Neutrophil (primary cell): ENCODE measurements at regions not wholly inside any gene's neighbourhood (a gene's known extent, or its start where the extent isn't known, plus 50 kb on each side); places are given as distances from the start of the nearest gene placed in this dataset.
"Not testable (repeated sequence)": the region's sequence is repeated elsewhere in the genome, so short reads cannot be mapped to it uniquely, and the experiment has no call there.

Experiments used
- H3K27ac ChIP-seq: fragments of 200-600 bp; sonication (generic); 2 replicates; pipeline ENCODE4 v1.5.1; 2016; ENCODE audit warnings: mild to moderate bottlenecking, moderate library complexity
- H3K27me3 ChIP-seq: fragments of 200-600 bp; sonication (generic); 2 replicates; pipeline ENCODE4 v1.6.0; 2016; ENCODE audit warnings: mild to moderate bottlenecking
- H3K36me3 ChIP-seq: fragments of 200-600 bp; sonication (generic); 2 replicates; pipeline ENCODE4 v1.5.1; 2017
- H3K4me1 ChIP-seq, 2 experiments: fragments of 200-600 bp in 1 of 2; sonication (generic) in 1 of 2; 1 replicate in 1 of 2; 2 replicates in 1 of 2; pipeline versions ENCODE4 v1.5.1 to v1.6.1; 2013 to 2016; ENCODE audit warnings: low read depth in 1 of 2, low read length in 1 of 2, mild to moderate bottlenecking in 1 of 2, moderate library complexity in 1 of 2; ENCODE audit not compliant: control insufficient read depth in 1 of 2, insufficient read depth in 1 of 2
- H3K4me3 ChIP-seq, 2 experiments: fragments of 200-600 bp in 1 of 2; sonication (generic) in 1 of 2; 1 replicate in 1 of 2; 2 replicates in 1 of 2; pipeline ENCODE4 v1.5.1; 2013 to 2016; ENCODE audit warnings: low read depth in 1 of 2, low read length in 1 of 2, mild to moderate bottlenecking in 1 of 2, moderate library complexity in 1 of 2
- H3K9me3 ChIP-seq: fragments of 200-600 bp; sonication (generic); 2 replicates; pipeline ENCODE4 v1.5.1; 2016
- CTCF ChIP-seq: fragments of 200-600 bp; sonication (generic); IDR thresholded peaks from 2 replicates; pipeline ENCODE4 v1.5.1; 2016; ENCODE audit warnings: antibody characterized with exemption

GRCh38 chr5:68685863-68686262, 408.0 kb upstream of the SLC30A5 start:
- Histone ChIP-seq H3K36me3 (no peaks in the 10 kb centered on the region), H3K27ac (no peak overlapping the region), H3K4me3 (no peak overlapping the region), H3K9me3 (no peaks in the 10 kb centered on the region), H3K27me3 (no peaks in the 10 kb centered on the region), H3K4me1 (no peaks in the 10 kb centered on the region)
- no peak for TF ChIP-seq CTCF

DNA sequence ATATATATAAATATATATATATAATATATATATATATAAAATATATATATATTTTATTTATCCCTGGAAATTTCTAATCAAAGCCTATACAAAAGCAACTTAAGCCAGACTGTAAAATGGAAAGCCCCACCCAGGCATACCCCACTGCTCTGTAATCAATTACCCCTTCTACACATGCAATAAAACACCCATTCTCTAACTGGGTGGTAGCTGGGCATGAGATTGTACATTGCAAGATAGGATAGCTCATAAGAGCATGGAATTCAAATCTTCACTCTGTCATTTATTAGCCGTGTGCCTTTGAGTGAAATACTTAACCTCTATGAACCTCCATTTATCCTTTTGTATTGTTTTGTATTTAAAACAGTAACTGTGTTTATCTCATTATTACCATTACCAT, 405.3 kb upstream of the SLC30A5 start:
- Histone ChIP-seq H3K36me3 (no peaks in the 10 kb centered on the region), H3K9me3 (no peaks in the 10 kb centered on the region), H3K27ac (no peak overlapping the region), H3K27me3 (no peaks in the 10 kb centered on the region), H3K4me1 (no peaks in the 10 kb centered on the region), H3K4me3 (no peak overlapping the region)
- no peak for TF ChIP-seq CTCF

- Histone ChIP-seq H3K27ac (no peak overlapping the region), H3K4me1 (no peaks in the 10 kb centered on the region), H3K27me3 (no peaks in the 10 kb centered on the region), H3K9me3 (no peaks in the 10 kb centered on the region), H3K4me3 (no peak overlapping the region), H3K36me3 (no peaks in the 10 kb centered on the region)
- no peak for TF ChIP-seq CTCF
Observed at GRCh38 chr5:68689010-68689409, 404.8 kb upstream of the SLC30A5 start.

GRCh38 chr5:68691874-68692273, 401.9 kb upstream of the SLC30A5 start:
- H3K36me3 ChIP-seq, H3K27me3 ChIP-seq, H3K27ac ChIP-seq, H3K4me1 ChIP-seq, H3K4me3 ChIP-seq, H3K9me3 ChIP-seq: not testable (repeated sequence)

DNA sequence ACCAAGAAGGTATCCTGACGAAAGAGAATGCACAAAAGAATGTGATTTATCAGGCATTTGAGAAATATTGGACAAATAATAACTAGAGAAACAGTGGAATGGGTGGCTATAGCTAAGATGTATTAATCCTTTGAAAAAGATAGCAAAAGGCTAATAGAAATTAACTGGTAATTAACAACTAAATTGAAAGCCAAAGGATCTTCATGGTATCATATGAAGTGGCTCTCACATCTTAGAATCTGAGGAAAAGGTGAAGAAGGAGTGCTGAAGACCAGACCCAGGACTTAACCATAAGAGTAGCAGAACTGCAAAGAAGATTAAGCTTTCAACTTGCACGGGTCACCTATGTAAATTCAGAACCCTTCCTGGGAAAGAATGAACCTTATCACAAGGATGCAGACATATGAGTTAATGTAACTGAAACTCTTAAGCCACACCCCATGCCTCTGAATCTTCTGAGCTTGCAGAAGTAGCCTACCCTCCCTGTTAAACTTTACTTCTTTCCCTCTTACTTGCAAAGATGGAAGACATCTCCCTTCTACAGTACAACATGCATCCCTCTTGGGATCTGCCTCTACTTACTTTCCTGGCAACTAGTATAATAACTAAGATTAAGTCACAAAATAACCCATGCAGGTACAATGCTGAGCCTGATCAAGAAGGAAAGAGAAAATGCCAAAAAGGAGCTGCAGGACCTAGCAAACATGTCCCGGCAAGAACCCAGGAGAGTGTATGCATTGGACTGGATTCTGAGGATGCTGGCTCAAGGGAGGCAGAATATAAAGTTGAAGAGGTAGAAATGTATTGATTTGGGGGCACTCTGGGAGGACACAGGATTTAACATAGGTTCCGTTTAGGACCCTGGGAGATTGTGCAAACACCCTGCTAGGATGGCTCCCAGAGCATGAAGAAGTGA, 395.5 kb upstream of the SLC30A5 start:
- no peak overlapping the region for H3K4me3 ChIP-seq
- H3K27me3 ChIP-seq = no peaks in the 10 kb centered on the region
- H3K36me3 ChIP-seq = no peaks in the 10 kb centered on the region
- no peak overlapping the region for H3K27ac ChIP-seq
- H3K4me1 ChIP-seq = no peaks in the 10 kb centered on the region
- TF ChIP-seq CTCF = no peak
- no peaks in the 10 kb centered on the region for H3K9me3 ChIP-seq

- Histone ChIP-seq H3K36me3 (no peaks in the 10 kb centered on the region), H3K27me3 (no peaks in the 10 kb centered on the region), H3K27ac (no peak overlapping the region), H3K4me3 (no peak overlapping the region), H3K9me3 (no peaks in the 10 kb centered on the region), H3K4me1 (no peaks in the 10 kb centered on the region)
- no peak for TF ChIP-seq CTCF
Observed at GRCh38 chr5:68699966-68700365, 393.8 kb upstream of the SLC30A5 start.
